GM10266 (cell line): ENCODE measurements at regions not wholly inside any gene's neighbourhood (a gene's known extent, or its start where the extent isn't known, plus 50 kb on each side); places are given as distances from the start of the nearest gene placed in this dataset.

Experiments
- DNase-seq: peaks from one replicate; pipeline ENCODE4 v3.0.0; 2012; ENCODE audit errors: extremely low spot score
- CTCF ChIP-seq: IDR thresholded peaks from 2 replicates; pipeline ENCODE4 v1.5.1; 2012; ENCODE audit warnings: mild to moderate bottlenecking, low read depth; ENCODE audit not compliant: control insufficient read depth, insufficient read depth; ENCODE audit errors: missing control alignments

GRCh38 chr11:15774388-15774939 is 581.9 kb downstream of the SOX6 start:
- TF ChIP-seq CTCF = no peak
- DNase-seq = no peak

DNA sequence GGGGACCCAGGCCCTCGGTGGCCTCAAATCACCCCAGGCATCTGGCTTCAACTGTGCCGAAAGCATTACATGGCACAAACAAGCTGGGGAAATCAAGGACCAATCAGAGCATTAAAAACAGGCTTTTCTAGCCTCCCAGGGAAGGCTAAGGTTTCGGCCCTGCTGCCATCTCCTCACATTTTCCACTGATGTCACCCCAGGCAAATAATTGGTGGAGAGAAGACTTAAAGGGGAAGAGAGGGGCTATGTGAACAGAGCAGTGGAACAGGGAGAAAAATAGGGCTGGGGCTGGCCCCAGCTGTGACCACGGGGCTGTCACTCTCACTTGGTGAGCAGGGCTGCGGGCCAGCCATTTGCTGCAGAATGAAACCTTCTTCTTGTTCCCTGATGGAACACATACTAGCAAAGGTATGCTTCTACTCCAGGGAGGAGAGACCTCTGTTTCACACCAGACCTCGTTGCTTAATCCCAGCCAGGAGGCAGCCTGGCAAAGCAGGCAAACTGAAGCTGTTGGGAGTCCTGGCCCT is 581.3 kb downstream of the SOX6 start:
- TF ChIP-seq CTCF = no peak
- no peak for DNase-seq

DNA sequence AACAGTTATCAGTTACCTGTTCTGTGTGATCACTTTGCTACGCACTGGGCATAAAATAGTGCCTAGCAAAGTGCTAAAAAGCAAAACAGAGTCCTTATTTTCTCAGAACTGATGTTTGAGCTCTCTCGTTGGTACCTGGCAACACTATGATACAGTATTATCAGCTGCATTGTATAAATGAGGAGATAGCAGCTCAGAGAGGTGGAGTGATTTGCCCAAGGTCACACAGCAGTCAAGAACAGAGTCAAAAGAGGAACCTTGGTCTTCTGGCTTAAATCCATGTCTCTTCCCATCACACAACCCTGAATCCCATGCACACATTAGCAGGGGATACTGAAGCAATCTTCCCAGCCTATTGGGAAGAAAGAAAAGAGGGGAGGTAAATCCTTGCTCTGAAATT is 580.5 kb downstream of the SOX6 start:
- no peak for DNase-seq
- no peak for TF ChIP-seq CTCF

DNA sequence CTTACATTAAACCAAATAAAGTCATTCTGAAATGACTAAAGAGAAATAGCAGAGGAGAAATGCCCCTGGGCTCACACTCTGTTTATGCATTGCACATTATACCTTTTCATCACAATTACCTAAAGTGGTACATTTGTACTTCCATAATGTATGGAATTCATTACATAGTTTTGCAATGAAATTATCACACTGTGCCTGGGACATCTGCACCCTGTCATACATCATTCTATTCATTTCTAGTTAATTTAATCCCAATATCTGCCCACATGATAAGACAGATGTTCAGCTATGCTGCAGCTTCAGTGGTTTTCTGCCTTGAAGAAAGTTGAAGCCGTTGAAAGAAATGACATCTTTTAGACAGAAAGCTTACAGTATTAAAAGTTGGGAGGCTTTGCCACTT is 580.0 kb downstream of the SOX6 start:
- no peak for DNase-seq
- TF ChIP-seq CTCF = no peak

DNA sequence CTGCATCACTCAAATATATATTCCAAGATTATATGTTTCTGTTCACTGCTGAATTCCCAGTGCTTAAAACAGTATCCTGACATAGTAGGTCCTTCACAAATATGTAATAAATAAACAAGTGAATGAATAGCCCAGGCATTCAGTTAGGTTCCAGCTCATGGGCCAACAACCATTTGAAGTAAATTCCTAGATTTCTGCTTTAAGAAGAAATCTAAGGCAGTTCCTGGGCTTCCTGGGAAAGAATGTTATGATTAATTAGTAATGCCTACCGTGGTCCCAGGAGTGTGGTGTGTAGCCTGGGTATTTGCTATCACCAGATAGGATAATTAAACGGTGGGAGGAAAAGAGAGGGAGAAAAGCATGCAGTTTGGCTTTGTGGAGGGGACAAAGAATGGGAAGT is 576.8 kb downstream of the SOX6 start:
- no peak for TF ChIP-seq CTCF
- no peak for DNase-seq

DNA sequence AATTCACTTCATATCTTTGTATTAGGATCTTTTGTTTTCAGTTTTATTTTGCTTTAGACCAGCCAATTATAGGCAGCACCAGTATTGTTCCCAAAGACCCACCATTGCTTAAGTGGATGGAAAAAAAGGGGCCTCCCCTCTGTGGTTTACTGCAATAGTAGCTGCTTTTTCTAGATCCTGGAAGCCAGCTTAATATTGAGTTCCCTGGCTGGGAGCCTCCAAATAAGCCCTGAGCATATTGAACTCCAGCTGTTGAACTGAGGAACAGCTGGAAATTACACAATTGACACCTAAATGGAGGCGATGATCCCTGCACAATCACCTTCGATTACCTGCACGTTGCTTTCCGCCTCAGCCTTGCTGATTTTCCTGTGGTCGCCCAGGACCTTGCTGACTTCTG is 576.0 kb downstream of the SOX6 start:
- no peak for TF ChIP-seq CTCF
- no peak for DNase-seq

DNA sequence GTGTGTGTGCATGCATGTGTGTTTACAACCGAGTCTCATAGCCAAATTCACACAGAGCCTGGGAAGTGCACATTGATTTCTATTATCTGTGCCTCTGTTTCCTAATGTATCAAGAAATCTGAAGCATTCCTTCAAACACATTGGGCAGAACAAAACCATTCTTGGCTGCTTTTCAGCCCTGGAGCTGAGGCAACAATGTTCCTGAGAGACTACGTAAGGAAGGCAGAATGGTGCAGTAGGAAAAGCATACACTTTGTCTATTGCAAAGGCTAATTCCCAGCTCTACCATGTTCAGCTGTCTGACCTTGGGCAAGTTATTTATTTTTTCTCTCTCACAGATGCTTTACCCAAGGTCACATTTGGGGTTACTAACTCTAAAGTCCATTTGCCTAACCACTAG is 575.5 kb downstream of the SOX6 start:
- no peak for TF ChIP-seq CTCF
- DNase-seq = no peak
